ENCODE measurements at regions not wholly inside any gene's neighbourhood (a gene's known extent, or its start where the extent isn't known, plus 50 kb on each side); places are given as distances from the start of the nearest gene placed in this dataset.

GRCh38 chr12:127898616-127899015 is 368.4 kb upstream of the TMEM132C start:
- no peak for DNase-seq (ENCODE audit: low spot score)

- DNase-seq (ENCODE audit: low spot score) = no peak
Measured at GRCh38 chr12:127899971-127900370, 367.0 kb upstream of the TMEM132C start.

DNA sequence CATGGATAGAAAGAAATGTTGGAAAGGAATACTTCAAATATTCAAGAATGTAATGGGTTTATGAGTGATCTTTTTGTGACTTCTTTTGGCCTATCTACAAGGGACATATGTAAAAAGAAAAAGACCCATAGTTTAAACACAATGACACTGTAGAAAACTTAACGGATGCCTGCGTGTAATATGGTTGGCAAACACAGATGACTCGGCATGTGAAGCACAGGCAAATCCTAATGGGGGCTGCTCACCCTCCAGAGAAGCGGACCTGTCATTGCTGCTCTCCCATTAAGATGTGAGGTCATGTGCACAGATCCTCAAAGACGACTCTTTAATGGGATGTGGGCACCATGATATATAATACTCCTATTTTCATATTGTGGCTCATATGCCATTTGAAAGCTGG is 366.6 kb upstream of the TMEM132C start:
- no peak for DNase-seq (ENCODE audit: low spot score)

DNA sequence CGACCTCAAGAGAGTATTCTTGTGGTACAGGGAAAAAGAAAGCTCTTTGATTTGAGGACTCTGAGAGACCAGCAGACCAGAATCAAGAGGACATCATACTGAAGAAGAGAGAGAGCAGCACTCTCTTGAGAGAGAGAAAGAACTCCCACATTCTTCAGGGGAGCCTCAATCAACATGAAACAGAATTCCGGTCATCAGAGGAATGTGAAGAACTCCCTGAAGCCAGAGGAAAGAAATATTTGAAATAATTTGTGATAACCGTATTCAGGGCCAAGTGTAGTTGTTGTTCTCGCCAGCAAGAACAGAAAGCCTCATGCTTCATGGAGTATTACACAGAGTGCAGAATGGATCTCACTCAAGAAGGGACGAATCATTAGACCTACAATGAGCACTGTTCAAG is 363.8 kb upstream of the TMEM132C start:
- DNase-seq (ENCODE audit: low spot score) = no peak

GRCh38 chr12:127909041-127909440 is 357.9 kb upstream of the TMEM132C start:
- DNase-seq (ENCODE audit: low spot score) = no peak

DNA sequence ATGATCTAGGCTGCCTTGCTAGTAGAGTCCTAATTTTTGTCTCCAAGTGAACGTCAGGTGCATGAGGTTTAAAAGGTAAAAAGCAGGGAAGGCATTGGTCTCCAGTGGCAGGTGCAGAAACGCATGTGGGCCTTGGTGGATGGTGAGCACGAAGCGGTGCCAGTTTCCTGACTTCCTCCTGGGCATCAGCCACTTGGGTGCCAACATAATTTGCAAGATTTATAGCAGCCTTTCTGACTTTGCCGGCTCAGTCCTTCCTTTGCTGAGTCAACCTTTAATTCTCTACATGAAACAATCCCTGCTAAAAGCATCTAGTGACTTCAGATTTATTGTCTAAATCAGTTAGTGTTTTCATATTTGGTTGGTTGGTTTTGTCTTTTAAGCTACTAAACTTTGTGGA is 355.7 kb upstream of the TMEM132C start:
- DNase-seq (ENCODE audit: low spot score) = peak; percentile 18

DNA sequence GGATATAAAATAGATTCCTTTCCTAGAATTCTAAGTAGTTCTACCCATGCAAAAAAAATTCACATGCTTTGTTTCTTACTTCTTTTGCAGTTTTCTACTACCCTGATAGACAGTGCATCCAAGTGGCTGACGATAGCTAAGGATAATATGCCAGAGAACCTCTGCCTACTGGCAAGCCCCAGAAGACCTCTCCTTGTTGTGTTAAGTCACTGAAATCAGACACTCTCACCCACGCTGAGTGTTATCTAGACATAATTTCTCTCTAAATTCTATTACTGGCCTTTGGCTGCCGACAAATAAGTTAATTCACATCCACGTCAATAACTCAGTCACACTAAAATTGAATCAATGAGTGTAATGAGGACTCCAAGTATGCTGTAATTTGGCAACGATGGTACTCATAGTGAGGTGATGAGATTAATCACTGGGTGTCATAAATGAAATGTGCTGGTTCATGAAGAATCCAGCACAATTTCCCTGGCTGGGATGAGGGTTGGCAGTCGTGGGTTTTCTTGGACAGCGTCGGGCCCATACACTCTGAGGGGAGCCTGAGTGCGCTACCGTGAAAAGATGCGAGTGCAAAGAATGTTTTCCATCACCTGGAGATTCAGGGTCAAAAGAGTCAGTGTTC is 354.8 kb upstream of the TMEM132C start:
- DNase-seq (ENCODE audit: low spot score) = no peak

- DNase-seq (ENCODE audit: low spot score) = no peak
Measured at GRCh38 chr12:127923501-127923900, 343.5 kb upstream of the TMEM132C start.

- peak; percentile 66 for DNase-seq (ENCODE audit: low spot score)
Measured at GRCh38 chr12:127925971-127926370, 341.0 kb upstream of the TMEM132C start.

GRCh38 chr12:127928178-127928577 is 338.8 kb upstream of the TMEM132C start:
- no peak for DNase-seq (ENCODE audit: low spot score)

- DNase-seq (ENCODE audit: low spot score) = no peak
Measured at GRCh38 chr12:127928615-127929571, 338.1 kb upstream of the TMEM132C start.

DNA sequence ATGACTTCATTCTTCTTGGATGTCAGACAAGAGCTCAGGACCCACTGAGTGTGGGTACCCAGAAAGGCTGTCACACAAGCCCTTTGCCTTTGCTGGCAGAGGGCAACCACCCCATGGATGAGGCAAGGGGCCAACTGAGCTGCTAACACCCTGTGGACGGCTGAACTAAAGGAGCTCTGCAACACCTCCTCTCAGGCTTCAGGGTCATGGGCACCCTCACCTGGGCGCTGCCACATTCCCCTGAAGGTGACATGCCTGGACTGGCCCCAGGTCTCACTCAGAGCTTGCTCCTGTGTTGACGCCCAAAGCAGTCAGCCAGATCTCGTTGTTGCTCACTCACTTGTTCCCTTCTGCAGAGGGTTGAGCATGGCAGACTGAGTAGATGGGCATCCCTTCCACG is 336.8 kb upstream of the TMEM132C start:
- no peak for DNase-seq (ENCODE audit: low spot score)

DNA sequence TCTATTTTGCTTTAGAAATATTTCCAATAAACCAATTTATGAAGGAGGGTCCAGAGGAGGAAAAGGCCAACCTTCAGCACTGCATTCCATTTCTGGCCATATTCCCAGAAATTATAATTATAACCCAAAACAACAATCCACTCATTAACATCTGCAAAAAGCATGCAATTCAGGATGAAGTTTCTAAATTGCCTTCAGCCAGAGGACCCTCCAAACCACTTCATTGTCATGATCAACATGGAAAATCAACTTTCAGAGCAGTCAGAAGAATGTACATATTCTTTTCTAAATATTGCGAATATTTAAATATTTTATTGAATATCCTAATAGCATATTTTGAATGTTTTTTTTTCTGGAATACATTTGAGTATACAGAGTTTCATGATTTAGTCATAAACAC is 332.6 kb upstream of the TMEM132C start:
- DNase-seq (ENCODE audit: low spot score) = no peak

DNA sequence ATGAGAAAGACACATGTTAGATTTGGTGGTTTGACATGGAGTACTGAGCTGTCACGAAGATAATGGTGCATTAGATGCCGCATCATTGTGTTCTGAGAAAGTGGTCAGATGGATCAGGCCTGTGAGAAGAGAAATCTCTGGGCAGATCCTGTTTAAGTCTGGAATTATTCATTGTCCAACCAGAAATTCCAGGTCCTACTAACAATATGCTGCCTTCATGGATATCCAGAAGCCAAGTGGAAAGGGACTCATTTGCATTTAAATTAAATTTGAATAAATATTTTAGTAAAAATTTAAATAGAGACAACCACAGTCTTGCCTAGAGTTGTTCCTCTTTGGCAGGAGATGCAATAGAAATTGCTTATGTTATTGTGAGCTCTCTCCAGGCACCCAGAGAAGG is 330.5 kb upstream of the TMEM132C start:
- no peak for DNase-seq (ENCODE audit: low spot score)

DNA sequence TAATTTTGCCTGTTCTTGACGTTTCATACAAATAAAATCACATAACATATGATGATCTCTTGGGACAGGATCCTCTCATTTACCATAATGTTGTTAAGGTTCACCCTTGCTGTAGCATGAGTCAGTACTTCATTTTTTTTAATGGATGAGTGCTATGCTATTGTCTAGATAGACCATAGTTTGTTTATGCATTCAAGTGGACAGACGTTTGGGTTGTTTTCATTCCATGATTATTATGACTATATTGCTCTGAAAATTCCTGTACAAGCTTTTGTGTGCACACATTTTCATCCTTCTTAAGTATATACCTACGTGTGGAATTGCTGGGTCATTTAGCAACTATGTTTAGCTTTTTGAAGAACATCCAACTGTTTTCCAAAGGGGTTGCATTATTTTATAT is 325.6 kb upstream of the TMEM132C start:
- DNase-seq (ENCODE audit: low spot score) = no peak

GRCh38 chr12:127942981-127943380 is 324.0 kb upstream of the TMEM132C start:
- DNase-seq (ENCODE audit: low spot score) = no peak

DNA sequence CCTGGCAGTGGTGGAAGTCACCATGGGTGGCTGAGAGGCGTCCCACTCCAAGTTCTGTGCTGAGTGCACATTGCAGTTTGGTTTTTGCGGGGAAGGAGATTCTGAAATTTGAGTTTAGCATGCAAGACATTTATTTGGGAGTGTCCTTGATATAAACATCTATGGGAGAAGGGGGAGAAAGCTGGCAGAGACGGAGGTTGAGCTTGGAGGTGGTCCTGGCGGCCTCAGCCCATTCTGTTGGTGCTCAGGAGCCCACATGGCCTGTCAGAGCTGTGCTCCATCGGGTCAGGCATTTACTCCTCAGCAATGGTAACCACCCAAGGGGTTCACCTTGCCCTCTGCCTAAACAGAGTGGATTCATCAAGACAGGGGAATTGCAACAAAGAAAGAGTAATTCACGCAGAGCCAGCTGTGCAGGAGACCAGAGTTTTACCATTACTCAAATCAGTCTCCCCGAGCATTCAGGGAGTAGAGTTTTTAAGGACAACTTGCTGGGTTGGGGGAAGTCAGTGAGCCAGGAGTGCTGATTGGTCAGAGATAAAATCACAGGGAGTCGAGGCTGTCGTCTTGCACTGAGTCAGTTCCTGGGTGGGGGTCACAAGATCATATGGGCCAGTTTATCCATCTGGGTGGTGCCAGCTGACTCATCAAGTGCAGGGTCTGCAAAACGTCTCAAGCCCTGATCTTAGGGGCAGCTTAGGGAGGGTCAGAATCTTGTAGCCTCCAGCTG is 323.3 kb upstream of the TMEM132C start:
- no peak for DNase-seq (ENCODE audit: low spot score)

DNA sequence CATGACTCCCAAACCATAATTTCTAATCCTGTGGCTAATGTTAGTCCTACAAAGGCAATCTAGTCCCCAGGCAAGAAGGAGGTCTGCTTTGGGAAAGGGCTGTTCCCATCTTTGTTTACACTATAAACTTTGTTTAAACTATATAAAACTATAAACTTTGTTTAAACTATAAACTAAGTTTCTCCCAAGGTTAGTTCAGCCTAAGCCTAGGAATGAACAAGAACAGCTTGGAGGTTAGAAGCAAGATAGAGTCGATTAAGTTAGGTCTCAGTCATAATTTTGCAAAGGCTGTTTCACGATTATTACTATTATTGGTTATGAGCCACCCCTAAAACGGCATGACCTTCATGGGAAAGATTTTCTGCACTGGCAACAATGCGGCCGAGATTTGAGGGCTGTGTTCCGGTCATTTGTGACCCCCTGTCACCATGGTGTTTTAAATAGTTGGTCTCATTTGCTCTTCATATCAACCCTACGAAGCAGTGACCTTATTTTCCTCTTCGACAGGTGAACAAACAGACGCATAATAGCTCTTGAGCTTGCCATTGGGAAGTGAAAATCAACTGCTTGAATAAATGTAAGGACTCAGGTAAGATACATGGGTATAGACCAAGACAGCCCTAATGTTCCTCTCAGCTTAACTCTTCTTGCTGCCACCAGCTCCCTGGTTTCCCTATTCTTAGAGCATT is 322.6 kb upstream of the TMEM132C start:
- no peak for DNase-seq (ENCODE audit: low spot score)

- DNase-seq (ENCODE audit: low spot score) = no peak
Measured at GRCh38 chr12:127957001-127957660, 309.8 kb upstream of the TMEM132C start.

- DNase-seq (ENCODE audit: low spot score) = no peak
Measured at GRCh38 chr12:127962303-127962702, 304.7 kb upstream of the TMEM132C start.

- no peak for DNase-seq (ENCODE audit: low spot score)
Measured at GRCh38 chr12:127963933-127964332, 303.0 kb upstream of the TMEM132C start.

DNA sequence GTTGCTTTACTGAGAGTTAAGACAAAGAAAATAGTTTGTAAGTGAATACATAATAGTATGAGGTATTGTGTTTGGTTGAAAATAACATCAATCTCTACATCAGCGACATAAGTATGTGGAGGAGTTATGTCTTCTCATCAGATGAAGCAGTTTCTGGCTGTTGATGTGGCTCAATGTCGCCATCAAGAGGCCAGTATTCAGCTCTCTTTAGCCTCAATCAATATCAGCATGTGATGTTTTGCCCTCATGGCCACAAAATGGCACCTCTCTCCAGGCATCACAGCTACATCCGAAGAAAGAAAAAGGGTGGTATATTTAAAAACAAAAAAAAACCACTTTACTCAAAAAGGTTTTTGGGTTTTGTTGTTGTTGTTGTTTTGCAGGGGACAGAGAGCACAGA is 302.3 kb upstream of the TMEM132C start:
- no peak for DNase-seq (ENCODE audit: low spot score)

Data from cerebellar cortex (tissue), 1 donor.